GM21367 (cell line): ENCODE measurements at regions not wholly inside any gene's neighbourhood (a gene's known extent, or its start where the extent isn't known, plus 50 kb on each side); places are given as distances from the start of the nearest gene placed in this dataset.

ENCODE experiments used
- ATAC-seq: cut with Tn5 transposase; IDR thresholded peaks from one replicate; pipeline ENCODE4 v1.9.1; 2021; ENCODE audit not compliant: unreplicated experiment

- ATAC-seq: no peak
Observed at GRCh38 chr2:222146488-222146887, 152.3 kb downstream of the PAX3 start.

GRCh38 chr2:222142027-222142426, 156.8 kb downstream of the PAX3 start:
- ATAC-seq: no peak

- ATAC-seq: no peak
Observed at GRCh38 chr2:222136106-222136630, 162.6 kb downstream of the PAX3 start.

GRCh38 chr2:222134654-222135053, 164.1 kb downstream of the PAX3 start:
- no peak for ATAC-seq

GRCh38 chr2:222133897-222134296, 164.9 kb downstream of the PAX3 start:
- ATAC-seq: no peak

- no peak for ATAC-seq
Observed at GRCh38 chr2:222130855-222131254, 167.9 kb downstream of the PAX3 start.

- no peak for ATAC-seq
Observed at GRCh38 chr2:222127660-222128059, 171.1 kb downstream of the PAX3 start.

GRCh38 chr2:222120933-222121332, 177.9 kb downstream of the PAX3 start:
- ATAC-seq: no peak

GRCh38 chr2:222115296-222115695, 183.5 kb downstream of the PAX3 start:
- no peak for ATAC-seq

- no peak for ATAC-seq
Observed at GRCh38 chr2:222108957-222109585, 189.7 kb downstream of the PAX3 start.

- ATAC-seq: no peak
Observed at GRCh38 chr2:222108497-222108896, 190.3 kb downstream of the PAX3 start.

GRCh38 chr2:222105046-222105445, 193.8 kb downstream of the PAX3 start:
- no peak for ATAC-seq

GRCh38 chr2:222102575-222103349, 196.0 kb downstream of the PAX3 start:
- ATAC-seq: no peak

GRCh38 chr2:222100704-222101699, 197.8 kb downstream of the PAX3 start:
- ATAC-seq: no peak

GRCh38 chr2:222088561-222088960, 210.2 kb downstream of the PAX3 start:
- ATAC-seq: no peak

- no peak for ATAC-seq
Observed at GRCh38 chr2:222087998-222088397, 210.8 kb downstream of the PAX3 start.

- no peak for ATAC-seq
Observed at GRCh38 chr2:222082201-222082600, 216.6 kb downstream of the PAX3 start.

GRCh38 chr2:222080141-222080540, 218.7 kb downstream of the PAX3 start:
- no peak for ATAC-seq

- ATAC-seq: no peak
Observed at GRCh38 chr2:222076973-222077690, 221.7 kb downstream of the PAX3 start.

- no peak for ATAC-seq
Observed at GRCh38 chr2:222074674-222075073, 224.1 kb downstream of the PAX3 start.

GRCh38 chr2:222071911-222072310, 226.9 kb downstream of the PAX3 start:
- ATAC-seq: no peak
